UCSD-AML1 (cell line): ENCODE measurements at regions not wholly inside any gene's neighbourhood (a gene's known extent, or its start where the extent isn't known, plus 50 kb on each side); places are given as distances from the start of the nearest gene placed in this dataset.
"Not testable (repeated sequence)": the region's sequence is repeated elsewhere in the genome, so short reads cannot be mapped to it uniquely, and the experiment has no call there.

Source experiments
- DNase-seq: peaks from one replicate; lab custom pipeline; 2025; ENCODE audit not compliant: unreplicated experiment; lab: John Stamatoyannopoulos, UW

DNA sequence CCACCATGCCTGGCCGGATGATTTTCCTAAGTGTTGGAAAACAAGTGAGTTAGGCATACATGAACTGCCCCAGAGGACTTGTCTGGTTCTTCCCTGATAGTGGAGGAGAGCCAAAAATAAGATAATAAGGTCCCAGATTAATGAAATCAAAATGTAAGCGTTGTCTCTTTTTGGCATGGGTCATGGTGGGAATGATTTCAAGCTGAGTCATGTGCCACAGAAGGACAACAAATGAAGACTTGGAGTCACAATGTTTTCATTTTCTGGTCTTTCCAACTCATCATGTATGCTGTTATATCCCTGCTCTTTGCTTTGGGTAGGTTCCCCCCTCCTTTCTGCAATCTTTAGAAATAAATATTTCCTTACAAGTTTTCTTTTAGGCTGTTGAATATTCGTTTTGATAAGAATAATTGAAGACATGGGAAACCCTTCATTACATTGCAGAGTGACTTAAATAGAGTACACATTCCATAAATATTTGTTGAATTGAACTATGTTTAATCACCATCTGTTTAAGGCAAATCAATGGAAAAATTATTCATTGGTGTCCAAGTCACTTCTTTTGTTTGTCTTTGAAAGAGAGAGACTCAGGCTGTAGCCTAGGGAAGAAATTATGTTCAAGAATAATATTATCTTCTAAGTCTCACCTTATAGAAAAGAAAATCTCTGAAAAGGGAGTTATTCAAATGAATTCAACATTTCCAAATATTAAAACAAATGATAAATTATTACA lies 196.3 kb downstream of the CSNK1G3 start:
- no peak for DNase-seq

DNA sequence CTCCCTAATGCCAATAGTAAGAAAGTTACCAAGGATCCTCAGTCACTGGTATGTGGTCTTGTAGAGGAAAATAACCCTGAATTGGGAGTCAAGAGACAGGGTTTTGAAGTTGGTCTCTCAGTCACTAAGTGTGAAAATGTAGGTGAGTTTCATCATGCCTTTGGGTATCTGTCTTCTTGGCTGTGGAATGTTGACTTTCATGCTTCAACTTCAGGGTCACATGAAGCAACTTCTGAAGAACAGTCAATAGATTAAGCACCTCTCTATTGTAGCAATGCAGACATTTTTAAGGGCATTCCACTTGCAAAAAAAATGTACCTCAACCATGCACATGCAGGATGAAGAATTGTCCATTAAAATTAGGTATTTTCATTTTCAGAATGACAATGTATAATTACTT lies 194.6 kb downstream of the CSNK1G3 start:
- DNase-seq, result no peak

DNA sequence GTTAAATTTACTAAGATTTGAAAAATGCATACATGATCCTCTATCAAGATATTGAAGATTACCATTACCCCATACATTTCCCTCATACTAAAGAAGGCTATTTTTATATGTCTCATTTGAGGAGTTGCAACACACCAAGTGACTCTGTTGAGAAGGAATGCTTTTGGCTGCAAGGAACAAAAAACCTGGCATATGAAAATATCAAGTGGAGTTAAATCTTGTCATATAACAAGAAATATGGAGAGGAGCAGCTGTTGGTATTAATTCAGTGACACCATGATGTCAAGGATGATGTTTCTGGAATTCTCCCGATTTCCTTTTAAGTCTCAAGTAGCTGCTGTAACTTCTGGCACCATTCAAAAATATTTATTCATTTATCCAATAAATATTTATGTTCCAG lies 193.8 kb downstream of the CSNK1G3 start:
- DNase-seq, result no peak

DNA sequence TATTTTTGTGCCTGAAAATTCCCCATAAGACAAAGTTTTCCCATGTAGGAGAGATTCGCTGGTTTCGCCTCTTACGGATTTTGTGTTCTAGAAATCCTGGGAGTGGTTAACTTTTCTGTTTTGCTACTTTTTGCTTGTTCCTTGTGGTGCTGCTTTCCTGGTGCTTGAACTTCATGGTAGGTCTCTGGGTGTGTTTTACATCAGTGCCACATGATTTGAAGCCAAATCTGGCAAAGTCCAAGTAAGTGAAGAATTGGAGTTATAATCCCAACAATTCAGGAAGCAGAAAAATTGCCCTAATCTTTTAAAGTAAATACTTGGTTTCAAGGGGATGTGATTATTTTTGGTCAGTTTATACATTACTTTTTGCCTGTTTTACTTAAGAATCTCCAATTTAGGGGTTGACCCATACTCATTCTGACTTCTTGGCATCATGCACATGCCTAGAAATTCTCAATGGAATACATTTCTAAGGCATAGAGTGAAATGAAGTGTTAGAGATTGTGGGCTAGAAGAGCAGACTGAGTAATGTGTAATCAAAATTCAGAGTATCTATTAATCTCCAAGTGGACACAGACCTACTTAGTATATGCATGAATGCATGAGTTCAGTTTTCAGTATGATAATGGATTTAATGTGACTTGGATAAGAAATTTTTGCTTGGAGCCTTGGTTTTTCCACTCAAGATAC lies 189.7 kb downstream of the CSNK1G3 start:
- DNase-seq, result no peak

DNA sequence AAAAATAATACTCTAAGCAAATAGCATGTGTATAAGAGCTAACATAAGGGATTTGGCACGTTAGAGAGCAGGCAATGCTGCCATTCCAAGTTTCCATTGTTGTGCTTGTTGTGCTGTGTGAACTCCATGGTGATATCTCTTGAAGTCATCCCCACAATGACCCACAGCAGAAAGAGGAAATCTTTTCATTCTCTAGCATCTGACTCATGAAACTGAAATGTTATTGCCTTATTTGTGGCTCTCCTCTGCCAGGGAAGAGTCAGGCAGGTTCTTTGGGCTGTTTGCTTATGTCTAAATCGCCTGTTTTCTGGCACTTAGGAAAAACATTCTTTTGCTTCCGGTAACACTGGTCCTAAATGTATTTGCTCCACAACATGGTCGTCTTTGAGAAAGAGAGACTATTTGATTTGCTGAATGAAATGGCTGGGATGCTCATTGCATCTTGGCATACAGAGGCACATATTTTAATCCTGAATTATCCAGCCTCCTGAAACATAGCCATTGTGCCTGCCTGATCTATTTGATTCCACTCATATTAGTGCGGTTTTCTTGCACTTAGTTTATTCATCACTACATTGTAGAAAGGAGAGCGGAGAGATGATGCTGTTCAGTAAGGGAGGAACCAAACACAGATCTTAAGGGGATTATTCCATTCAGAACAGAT lies 188.8 kb downstream of the CSNK1G3 start:
- DNase-seq, result no peak

DNA sequence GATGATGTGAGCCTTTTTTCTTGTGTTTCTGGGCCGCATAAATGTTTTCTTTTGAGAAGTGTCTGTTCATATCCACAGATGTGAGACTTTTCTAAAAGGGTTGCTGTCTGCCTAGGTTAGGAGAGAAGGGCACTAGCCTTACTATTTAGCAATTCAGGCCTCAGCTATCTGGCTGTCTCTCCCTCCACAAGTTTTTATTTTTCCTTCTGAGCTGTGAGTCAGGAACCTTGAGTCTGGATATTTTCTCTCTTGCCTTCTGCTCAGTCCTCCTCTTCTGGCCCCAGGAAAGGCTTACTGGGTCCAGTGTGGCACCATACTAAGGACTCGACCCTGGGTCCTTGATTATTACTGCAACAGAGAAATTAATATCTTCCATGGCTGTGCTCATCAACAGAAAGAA lies 187.6 kb downstream of the CSNK1G3 start:
- DNase-seq, result no peak

DNA sequence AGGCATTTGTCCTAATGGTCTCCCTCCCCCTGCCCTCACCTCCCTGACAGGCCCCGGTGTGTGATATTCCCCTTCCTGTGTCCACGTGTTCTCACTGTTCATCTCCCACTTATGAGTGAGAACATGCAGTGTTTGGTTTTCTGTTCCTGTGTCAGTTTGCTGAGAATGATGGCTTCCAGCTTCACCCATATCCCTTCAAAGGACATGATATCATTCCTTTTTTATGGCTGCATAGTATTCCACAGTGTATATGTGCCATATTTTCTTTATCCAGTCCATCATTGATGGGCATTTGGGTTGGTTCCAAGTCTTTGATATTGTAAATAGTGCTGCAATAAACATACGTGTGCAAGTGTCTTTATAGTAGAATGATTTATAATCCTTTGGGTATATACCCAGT lies 187.0 kb downstream of the CSNK1G3 start:
- DNase-seq, result not testable (repeated sequence)

DNA sequence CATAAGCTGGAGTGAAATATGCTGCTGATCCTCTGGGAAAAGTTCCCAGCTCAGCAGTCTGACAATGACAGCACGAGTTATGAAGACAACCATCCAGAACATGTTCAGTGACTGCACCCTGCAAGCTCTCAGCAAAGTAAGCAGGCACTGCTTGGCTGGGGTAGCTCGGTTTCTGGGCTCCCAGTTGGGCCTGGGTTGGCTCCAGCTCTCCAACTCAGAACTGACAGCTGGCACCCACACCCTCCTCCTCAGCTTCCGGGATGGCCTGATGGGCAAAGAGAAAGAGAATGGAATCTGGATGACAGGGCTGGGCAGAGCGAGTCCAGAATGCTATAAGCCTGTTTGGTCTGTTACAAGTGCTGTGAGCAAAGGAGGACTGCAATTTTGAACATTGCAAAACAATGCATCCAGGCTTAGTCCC lies 185.0 kb downstream of the CSNK1G3 start:
- no peak for DNase-seq

DNA sequence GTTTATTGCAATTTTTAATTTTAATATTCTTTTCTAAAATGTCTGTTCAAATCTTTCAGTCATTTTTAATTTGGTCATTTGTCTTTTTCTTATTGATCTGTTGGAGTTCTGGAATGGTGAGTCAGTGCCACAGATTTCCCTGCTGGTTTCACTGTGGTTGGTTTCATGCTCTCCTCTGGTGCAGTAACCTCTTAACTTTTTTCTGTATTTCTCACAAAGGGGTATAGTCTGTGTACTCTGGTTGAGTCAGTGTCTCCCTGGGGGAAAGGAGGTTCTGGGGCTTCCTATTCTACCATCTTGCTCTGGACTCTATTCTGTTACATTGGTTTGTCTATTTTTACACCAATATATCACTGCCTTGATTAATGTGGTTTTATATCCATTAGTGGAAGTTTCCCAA lies 178.8 kb downstream of the CSNK1G3 start:
- DNase-seq, result no peak

DNA sequence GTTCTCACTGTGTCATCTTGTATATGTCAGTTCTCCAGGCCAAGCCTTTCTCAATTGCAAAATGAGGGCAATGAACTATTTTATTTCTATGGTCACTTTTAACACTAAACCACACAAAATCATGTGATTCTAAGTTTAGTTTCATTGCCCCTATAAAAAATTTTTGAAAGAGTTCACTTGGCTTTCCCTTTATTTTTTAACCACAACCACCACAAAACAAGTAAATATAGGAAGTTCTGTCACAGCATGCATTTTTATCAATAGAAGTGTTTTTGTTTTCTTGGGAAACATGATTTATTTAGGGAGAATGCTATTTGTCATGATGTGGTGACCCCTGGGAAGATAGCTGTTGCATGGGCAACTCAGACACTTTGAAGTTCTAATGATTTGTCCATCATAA lies 169.1 kb downstream of the CSNK1G3 start:
- no peak for DNase-seq

DNA sequence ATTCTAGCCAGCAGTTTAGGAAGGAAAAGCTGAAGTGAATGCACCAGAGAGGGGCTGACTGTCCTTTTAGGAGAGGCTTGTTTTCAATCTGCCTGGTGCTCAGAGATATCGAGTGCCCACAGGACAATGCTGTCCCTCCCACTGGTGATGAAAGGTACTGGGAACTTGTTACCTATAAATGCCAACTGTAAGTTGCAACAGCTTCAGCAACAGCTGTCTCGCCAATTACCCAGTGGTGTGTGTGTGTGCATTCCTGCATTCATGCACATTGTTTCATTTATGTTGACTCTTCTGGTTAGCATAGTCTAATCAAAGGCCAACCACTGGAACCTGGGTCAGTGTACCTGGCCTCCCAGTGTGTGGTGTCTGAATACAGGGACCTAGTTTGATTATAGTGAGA lies 161.1 kb downstream of the CSNK1G3 start:
- no peak for DNase-seq

DNA sequence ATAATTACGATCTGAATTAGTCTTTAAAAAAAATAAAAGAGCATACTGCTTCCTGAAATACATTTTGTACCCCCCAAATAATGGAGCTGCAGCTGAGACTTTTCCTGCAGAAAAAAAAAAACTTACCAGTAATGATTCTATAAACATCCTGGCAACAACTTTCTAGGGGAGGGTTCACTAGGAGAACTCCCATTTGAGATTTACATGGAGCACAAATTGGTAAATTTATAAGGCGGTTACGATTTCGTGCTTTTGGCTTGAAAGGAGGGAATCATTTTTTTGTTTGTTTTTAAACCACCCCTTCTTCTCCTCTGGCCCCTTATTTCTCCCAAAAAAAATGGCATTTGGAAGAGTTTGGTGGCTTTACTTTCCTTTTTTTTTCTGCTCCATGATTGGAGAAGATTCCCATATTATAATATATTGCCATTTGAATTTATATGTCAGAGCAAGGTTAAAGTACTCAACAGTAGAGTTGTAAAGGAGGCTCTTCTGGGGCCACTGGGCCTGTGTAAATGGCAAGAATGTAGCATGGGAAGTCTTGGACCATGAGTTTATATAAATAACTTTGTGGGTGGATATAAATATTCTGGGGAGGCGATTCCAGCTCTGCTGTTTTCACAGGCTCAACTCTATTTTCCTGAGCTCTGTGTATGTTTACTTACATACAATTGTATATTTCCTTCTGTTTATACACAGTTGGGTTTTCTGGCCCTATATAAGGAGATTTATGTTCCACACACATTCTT lies 159.9 kb downstream of the CSNK1G3 start:
- no peak for DNase-seq

DNA sequence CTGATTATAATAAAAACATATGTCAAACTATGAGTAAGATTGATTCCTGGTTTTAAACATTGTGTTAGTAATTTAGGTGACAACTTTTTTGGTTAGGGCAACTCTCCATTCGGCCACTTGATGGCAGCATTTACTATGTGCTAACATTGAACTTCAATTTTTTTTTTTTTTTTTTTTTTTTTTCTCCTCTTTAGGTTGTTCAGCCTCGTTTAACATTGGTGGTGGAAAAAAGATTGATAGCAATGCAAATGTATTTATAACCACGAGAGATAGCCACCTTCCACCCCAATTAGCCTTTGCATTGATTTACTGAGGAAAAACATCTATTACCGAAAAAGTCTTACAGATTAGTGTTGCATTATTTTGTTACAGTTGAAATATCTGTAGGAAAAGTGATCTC lies 159.1 kb downstream of the CSNK1G3 start:
- DNase-seq, result peak; percentile 10
